GM23248 (cell line): ENCODE measurements at regions not wholly inside any gene's neighbourhood (a gene's known extent, or its start where the extent isn't known, plus 50 kb on each side); places are given as distances from the start of the nearest gene placed in this dataset.

Experiments
- EZH2 ChIP-seq: fragments of 200-600 bp; sonication (generic); IDR thresholded peaks from 2 replicates; pipeline ENCODE4 v1.6.1; 2018; ENCODE audit warnings: antibody characterized with exemption, mild to moderate bottlenecking; ENCODE audit not compliant: insufficient read depth, poor library complexity, severe bottlenecking
- EZH2phosphoT487 ChIP-seq: fragments of 200-600 bp; sonication (generic); IDR thresholded peaks from 2 replicates; pipeline ENCODE4 v1.6.1; 2018; ENCODE audit warnings: antibody characterized with exemption, moderate library complexity, mild to moderate bottlenecking, low read depth; ENCODE audit not compliant: insufficient read depth

- TF ChIP-seq EZH2 (no peak), EZH2phosphoT487 (no peak)
These were observed 322.5 kb downstream of the LPIN1 start for GRCh38 chr2:12068796-12069538.
